Thymus (tissue), 11 donors: ENCODE measurements at regions not wholly inside any gene's neighbourhood (a gene's known extent, or its start where the extent isn't known, plus 50 kb on each side); places are given as distances from the start of the nearest gene placed in this dataset.
"Not testable (repeated sequence)": the region's sequence is repeated elsewhere in the genome, so short reads cannot be mapped to it uniquely, and the experiment has no call there.

Experiments
- DNase-seq, 9 donors: peaks; one replicate each; pipeline ENCODE4 v3.0.0-alpha.2; 2013; ENCODE audit warnings: low spot score in 9 of 9, low read depth in 6 of 9, missing footprints in 1 of 9
- H3K27ac ChIP-seq, 2 donors: one replicate each; pipeline ENCODE4 v1.5.1; 2013; ENCODE audit warnings: control low read depth in 1 of 2, low read depth in 1 of 2, low read length in 1 of 2, mild to moderate bottlenecking in 1 of 2, moderate library complexity in 1 of 2
- H3K27me3 ChIP-seq, 2 donors: one replicate each; pipeline ENCODE4 v1.5.1; 2013; ENCODE audit warnings: low read length in 1 of 2; ENCODE audit not compliant: control insufficient read depth in 2 of 2, insufficient read depth in 1 of 2
- H3K36me3 ChIP-seq, 2 donors: one replicate each; pipeline ENCODE4 v1.5.1; 2013; ENCODE audit warnings: low read length in 1 of 2, mild to moderate bottlenecking in 1 of 2, moderate library complexity in 1 of 2; ENCODE audit not compliant: control insufficient read depth in 2 of 2, insufficient read depth in 2 of 2
- H3K4me1 ChIP-seq, 2 donors: one replicate each; pipeline ENCODE4 v1.5.1; 2013; ENCODE audit warnings: low read length in 2 of 2; ENCODE audit not compliant: control insufficient read depth in 2 of 2, insufficient read depth in 2 of 2
- H3K4me3 ChIP-seq, 2 donors: one replicate each; pipeline ENCODE4 v1.5.1; 2013; ENCODE audit warnings: low read length in 2 of 2, control low read depth in 1 of 2, mild to moderate bottlenecking in 1 of 2
- H3K9me3 ChIP-seq, 2 donors: one replicate each; pipeline ENCODE4 v1.5.1; 2013; ENCODE audit warnings: low read length in 1 of 2, mild to moderate bottlenecking in 1 of 2; ENCODE audit not compliant: control insufficient read depth in 2 of 2, insufficient read depth in 1 of 2
- WGBS: extraction: QIAGEN DNeasy Blood & Tissue Kit; methylation state at CpG from one replicate; pipeline ENCODE4 v1.1.7; 2013; 5-methylcytosine and 5-hydroxymethylcytosine counted together
- donor health status: healthy.

DNA sequence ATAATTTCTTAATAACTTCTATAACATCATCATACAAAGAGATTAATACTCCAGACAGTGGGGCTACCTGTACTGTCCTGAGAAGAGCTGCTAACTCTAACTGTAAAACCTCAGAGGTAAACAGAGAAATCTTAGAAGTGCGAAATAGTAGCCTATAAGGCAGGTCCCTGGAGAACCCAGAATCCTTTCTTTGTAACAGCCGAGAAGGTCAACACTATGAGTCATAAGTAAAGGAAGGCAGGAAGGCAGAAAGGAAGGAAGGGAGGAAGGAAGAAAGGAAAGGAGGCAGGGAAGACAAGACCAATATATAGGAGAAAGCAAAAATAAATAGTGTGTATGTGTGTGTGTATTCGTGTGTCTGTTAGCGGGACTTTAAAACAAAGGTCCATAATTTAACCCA lies 540.6 kb downstream of the ZWINT start:
- Histone ChIP-seq H3K9me3 (no peaks in the 10 kb centered on the region), H3K27me3 (no peaks in the 10 kb centered on the region), H3K4me1 (no peaks in the 10 kb centered on the region), H3K27ac (no peak overlapping the region), H3K4me3 (no peak overlapping the region), H3K36me3 (no peaks in the 10 kb centered on the region)
- no peak for DNase-seq
- WGBS: 90% methylated on average over 4 of the region's 4 CpGs

DNA sequence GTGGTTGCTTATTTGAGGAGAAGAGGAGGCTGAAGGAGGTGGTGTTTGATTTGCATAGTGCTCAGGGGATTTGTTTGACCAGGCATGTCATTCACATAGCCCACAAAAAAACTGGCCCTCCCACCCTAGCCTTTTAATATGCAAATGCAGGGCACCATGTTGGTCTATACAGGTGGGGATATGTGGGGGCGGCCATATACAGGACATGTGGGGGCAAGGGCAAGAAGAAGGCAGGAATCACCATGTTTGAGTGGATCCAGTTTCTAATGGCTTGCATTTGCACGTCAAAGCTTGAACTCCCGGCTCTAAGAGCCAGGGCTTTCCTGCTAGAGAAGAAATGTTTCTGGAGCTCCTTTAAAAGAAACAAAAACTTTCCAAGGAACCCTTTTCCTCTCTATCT lies 541.0 kb downstream of the ZWINT start:
- Histone ChIP-seq H3K36me3 (no peaks in the 10 kb centered on the region), H3K4me1 (no peaks in the 10 kb centered on the region), H3K4me3 (no peak overlapping the region), H3K27me3 (no peaks in the 10 kb centered on the region), H3K9me3 (no peaks in the 10 kb centered on the region), H3K27ac (no peak overlapping the region)
- DNase-seq: no peak
- 86% methylated on average over 3 of the region's 3 CpGs for WGBS

DNA sequence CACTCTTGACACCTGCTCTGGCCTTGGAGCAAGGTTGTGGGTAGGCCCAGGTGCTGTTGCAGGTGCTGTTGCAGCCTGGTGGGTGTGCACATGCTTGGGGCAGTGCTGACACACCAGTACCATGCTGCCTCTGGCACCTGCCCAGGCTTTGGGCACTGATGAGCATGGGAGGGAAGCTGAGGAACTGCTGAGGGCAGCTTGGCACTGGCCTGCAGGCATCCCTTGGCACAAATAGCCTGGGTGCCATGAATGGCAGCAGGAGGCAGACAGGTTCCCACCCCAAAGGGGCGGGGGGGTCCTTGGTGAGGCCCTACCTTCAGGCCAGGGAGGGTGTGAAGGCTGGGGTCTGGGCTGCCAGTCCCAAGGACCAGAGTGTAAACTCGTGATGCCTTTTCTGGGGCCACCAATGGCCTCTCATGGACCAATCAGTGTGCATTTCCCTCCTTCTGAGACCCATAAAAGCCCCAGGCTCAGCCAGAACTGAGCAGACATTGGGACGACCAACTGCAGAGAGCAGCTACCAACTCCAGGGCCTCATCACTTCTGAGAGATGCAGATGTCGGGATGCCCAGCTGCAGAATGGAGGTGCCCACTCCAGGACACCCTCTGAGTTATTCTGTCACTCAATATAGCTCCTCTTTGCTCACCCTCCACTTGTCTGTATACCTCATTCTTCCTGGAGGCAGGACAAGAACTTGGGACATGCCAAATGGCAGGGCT lies 547.4 kb downstream of the ZWINT start:
- Histone ChIP-seq H3K27me3 (no peaks in the 10 kb centered on the region), H3K36me3 (no peaks in the 10 kb centered on the region), H3K27ac (no peak overlapping the region), H3K4me1 (no peaks in the 10 kb centered on the region), H3K4me3 (no peak overlapping the region), H3K9me3 (peaks cover 0 to 17% of the 10 kb centered on the region in 2 donors)
- DNase-seq: no peak
- WGBS: 63% methylated on average over 4 of the region's 4 CpGs

DNA sequence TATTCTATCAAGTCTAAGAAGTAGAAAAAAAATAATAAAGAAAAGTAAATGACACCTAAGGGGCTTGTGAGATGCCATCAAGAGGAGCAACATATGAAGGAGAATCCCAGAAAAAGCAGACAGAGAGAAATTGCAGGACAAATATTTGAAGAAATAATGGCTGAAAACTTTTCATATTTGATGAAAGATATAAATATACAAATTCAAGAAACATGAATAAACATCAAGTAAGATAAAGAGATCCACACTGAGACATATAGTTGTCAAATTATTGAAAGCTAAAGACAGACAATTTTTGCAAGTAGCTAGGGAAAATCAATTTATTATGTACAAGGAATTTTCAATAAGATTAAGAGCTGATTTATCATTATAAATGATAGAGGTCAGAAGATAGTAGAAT lies 558.0 kb downstream of the ZWINT start:
- Histone ChIP-seq H3K36me3 (no peaks in the 10 kb centered on the region), H3K4me3 (no peak overlapping the region), H3K27ac (no peak overlapping the region), H3K9me3 (no peaks in the 10 kb centered on the region), H3K27me3 (no peaks in the 10 kb centered on the region), H3K4me1 (no peaks in the 10 kb centered on the region)
- no peak for DNase-seq

DNA sequence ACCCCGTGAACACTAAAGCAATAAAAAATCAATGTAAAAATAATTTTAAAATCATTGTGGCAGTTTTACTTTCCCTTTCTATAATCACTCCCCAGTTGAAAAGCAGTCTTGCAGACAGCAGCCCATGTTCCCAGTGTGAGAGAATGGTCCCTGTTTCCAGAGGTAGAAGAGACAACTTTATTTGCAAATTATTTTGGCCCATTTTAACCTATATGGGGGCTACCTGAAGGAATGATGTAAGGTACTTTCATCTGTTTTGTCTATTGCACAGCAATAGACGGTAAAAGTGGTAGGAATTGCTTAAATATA lies 559.8 kb downstream of the ZWINT start:
- H3K4me3 ChIP-seq: no peak overlapping the region
- no peaks in the 10 kb centered on the region for H3K27me3 ChIP-seq
- no peaks in the 10 kb centered on the region for H3K4me1 ChIP-seq
- H3K27ac ChIP-seq: no peak overlapping the region
- H3K36me3 ChIP-seq: no peaks in the 10 kb centered on the region
- DNase-seq: no peak
- 85% methylated on average over 2 of the region's 2 CpGs for WGBS
- H3K9me3 ChIP-seq: no peaks in the 10 kb centered on the region

DNA sequence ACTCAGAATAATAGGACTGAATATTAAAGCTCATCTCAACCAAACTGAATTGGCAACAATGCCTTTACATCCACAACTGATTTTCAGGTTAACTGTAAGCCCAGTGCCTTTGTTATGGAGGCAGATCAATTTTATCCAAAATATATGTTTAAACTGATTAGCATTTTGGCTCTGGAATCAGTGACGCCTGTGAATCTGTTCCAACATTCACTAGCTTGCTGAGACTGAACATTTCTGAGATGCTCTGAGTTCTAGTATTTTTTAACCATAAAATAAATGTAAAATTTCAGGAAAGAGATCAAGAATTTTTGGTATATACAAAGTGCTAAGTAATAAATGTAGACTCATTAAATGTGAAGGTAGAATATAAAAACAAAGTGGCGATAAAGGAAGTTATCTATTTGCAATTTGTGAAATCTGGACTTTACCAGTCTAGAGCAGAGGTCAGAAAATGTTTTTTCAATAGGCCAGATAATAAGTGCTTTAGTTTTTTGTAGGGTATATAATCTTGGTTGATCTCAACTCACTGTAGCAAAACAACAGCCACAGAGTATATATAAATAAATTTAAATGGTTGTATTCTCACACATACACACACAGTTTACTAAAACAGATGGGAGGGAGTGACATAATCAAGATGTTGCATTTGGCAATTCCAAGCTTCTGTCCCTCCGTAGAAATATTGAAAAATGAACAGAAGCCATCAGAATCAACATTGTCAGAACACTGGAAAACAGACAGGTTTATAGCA lies 560.3 kb downstream of the ZWINT start:
- Histone ChIP-seq H3K9me3 (no peaks in the 10 kb centered on the region), H3K27ac (no peak overlapping the region), H3K4me1 (no peaks in the 10 kb centered on the region), H3K27me3 (no peaks in the 10 kb centered on the region), H3K36me3 (no peaks in the 10 kb centered on the region), H3K4me3 (no peak overlapping the region)
- no peak for DNase-seq
- WGBS: 89% methylated on average over 3 of the region's 3 CpGs

DNA sequence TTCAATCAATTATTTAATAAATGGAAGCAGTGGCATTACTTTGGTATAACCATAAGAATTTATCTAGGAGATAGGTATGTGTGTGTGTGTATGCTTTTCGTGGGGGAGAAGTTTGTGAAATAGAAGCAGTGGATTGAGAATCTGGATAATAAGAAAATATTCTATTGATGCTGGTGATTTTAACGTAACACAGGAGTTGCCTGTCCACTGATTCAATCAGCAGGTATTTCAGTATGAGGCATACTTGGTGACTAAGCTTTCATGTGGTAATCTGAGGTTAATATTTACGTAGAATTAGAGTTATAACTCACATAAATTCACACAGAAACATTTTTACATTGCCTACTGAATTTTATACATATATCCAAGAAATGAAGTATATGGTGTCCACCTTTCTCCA lies 568.0 kb downstream of the ZWINT start:
- no peaks in the 10 kb centered on the region for H3K27me3 ChIP-seq
- no peak overlapping the region for H3K4me3 ChIP-seq
- H3K36me3 ChIP-seq: no peaks in the 10 kb centered on the region
- DNase-seq: no peak
- 82% methylated on average over 3 of the region's 3 CpGs for WGBS
- H3K9me3 ChIP-seq: no peaks in the 10 kb centered on the region
- no peaks in the 10 kb centered on the region for H3K4me1 ChIP-seq
- H3K27ac ChIP-seq: no peak overlapping the region

DNA sequence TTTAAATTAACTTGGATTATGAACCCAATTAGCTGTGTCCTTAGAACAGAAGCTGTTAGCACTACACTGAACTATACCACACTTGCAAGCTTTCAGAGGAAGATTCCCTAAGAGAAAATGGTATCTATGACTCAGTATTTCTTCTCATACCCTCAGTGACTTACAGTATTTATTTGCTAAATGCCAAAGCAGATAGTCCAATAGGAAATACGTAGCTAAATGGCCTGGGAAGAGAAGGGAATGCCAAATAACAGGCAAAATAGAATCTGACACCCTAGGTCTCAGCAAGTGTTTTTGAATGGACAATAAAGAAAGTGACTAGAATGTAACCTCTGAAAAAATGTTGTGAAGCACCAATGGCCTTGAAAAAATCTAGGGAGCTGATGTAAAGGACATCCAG lies 570.8 kb downstream of the ZWINT start:
- not testable (repeated sequence) for DNase-seq, H3K27ac ChIP-seq, H3K4me3 ChIP-seq, H3K27me3 ChIP-seq, H3K4me1 ChIP-seq, H3K36me3 ChIP-seq, H3K9me3 ChIP-seq
- WGBS: 78% methylated on average over 1 of the region's 1 CpG

DNA sequence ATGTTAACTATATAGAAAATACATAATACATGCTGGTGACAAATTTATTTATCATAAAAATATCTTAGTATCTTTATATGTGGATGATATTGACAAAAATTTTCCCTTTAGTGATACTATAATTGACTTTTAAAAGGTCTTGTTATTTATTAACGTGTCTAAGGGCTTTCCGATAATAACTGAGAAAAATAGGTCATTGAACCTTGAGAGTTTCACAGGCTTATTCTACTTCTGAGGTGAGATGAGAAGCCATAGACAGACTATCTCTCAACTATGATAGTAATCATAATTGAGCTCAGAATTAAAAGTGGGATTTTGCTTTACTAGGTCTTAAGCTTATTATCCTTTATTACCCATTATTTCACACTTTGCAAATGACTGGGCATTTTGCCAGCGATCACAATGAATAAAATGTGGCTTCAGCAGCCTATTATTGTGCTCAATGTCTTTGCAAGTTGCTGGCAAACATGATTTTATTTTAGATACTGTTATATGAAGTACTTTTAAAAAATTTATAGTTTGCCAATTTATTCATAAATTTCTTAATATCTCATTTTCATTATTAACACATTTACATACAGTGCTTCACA lies 574.5 kb downstream of the ZWINT start:
- DNase-seq: no peak
- Histone ChIP-seq H3K4me3 (no peak overlapping the region), H3K36me3 (no peaks in the 10 kb centered on the region), H3K27me3 (no peaks in the 10 kb centered on the region), H3K27ac (no peak overlapping the region), H3K9me3 (no peaks in the 10 kb centered on the region), H3K4me1 (no peaks in the 10 kb centered on the region)
- WGBS: 93% methylated on average over 3 of the region's 3 CpGs
